H1 (cell line): ENCODE measurements at regions not wholly inside any gene's neighbourhood (a gene's known extent, or its start where the extent isn't known, plus 50 kb on each side); places are given as distances from the start of the nearest gene placed in this dataset.

Source experiments
- CTCF ChIA-PET: fragments of 300-600 bp; sonication (Branson Sonifier 250); formaldehyde crosslinking; loops from one replicate; lab custom pipeline; 2021; ENCODE audit not compliant: partially characterized antibody; lab: Charles Lee
- POLR2A ChIA-PET: fragments of 300-600 bp; sonication (Branson Sonifier 250); formaldehyde crosslinking; loops from one replicate; lab custom pipeline; 2021; ENCODE audit warnings: inconsistent platforms; ENCODE audit not compliant: partially characterized antibody; lab: Charles Lee
- DNase-seq, 2 experiments: peaks; one replicate each; pipeline versions ENCODE4 v3.0.0 to v3.0.0-alpha.2; 2010 to 2022; ENCODE audit warnings: low spot score in 2 of 2, low read depth in 1 of 2, mixed read lengths in 1 of 2
- FAIRE-seq: peaks from 2 replicates; lab custom pipeline; 2011; peaks lifted over from hg19 to GRCh38; lab: Jason Lieb, UNC
- H2AFZ ChIP-seq: 2 replicates; pipeline ENCODE4 v1.8.1; 2012; ENCODE audit warnings: low read length, inconsistent platforms
- H2AK5ac ChIP-seq: 2 replicates; pipeline ENCODE4 v1.6.1; 2013; ENCODE audit warnings: low read depth, low read length
- H2BK120ac ChIP-seq: replicated peaks from 2 replicates; pipeline ENCODE3; 2013; ENCODE audit warnings: low read depth, low read length, inconsistent platforms
- H2BK12ac ChIP-seq: 2 replicates; pipeline ENCODE4 v1.6.1; 2013; ENCODE audit warnings: low read depth, low read length
- H2BK15ac ChIP-seq: 2 replicates; pipeline ENCODE4 v1.6.1; 2013; ENCODE audit warnings: low read length
- H2BK20ac ChIP-seq: 2 replicates; pipeline ENCODE4 v1.6.1; 2013; ENCODE audit warnings: low read length
- H2BK5ac ChIP-seq: 2 replicates; pipeline ENCODE4 v1.6.1; 2013; ENCODE audit warnings: low read depth, low read length
- H3K14ac ChIP-seq: 2 replicates; pipeline ENCODE4 v1.6.1; 2013; ENCODE audit warnings: inconsistent platforms; ENCODE audit not compliant: insufficient read length
- H3K18ac ChIP-seq: 2 replicates; pipeline ENCODE4 v1.6.1; 2013; ENCODE audit warnings: low read length; ENCODE audit errors: extremely low read depth
- H3K23ac ChIP-seq: 2 replicates; pipeline ENCODE4 v1.6.1; 2013; ENCODE audit warnings: inconsistent platforms; ENCODE audit not compliant: insufficient read length
- H3K23me2 ChIP-seq: 2 replicates; pipeline ENCODE4 v1.6.1; 2013; ENCODE audit warnings: low read depth, low read length
- H3K27ac ChIP-seq: 2 replicates; pipeline ENCODE4 v1.6.1; 2011; ENCODE audit warnings: low read depth, low read length, inconsistent platforms
- H3K27me3 ChIP-seq, 4 experiments: replicated peaks in 1 of 4; 1 replicate in 1 of 4; 2 replicates in 3 of 4; pipeline versions ENCODE4 v1.6.1 to v1.8.1; 2011 to 2013; ENCODE audit warnings: low read length in 3 of 4, mild to moderate bottlenecking in 3 of 4, inconsistent platforms in 2 of 4, mixed read lengths in 2 of 4, moderate library complexity in 1 of 4; ENCODE audit not compliant: control insufficient read depth in 3 of 4, insufficient read depth in 3 of 4; ENCODE audit errors: extremely low read depth in 1 of 4
- H3K36me3 ChIP-seq, 4 experiments: 2 replicates each; pipeline versions ENCODE4 v1.6.1 to v1.8.1; 2011 to 2013; ENCODE audit warnings: mild to moderate bottlenecking in 4 of 4, low read length in 3 of 4, moderate library complexity in 2 of 4, control low read depth in 1 of 4, inconsistent platforms in 1 of 4; ENCODE audit not compliant: insufficient read depth in 4 of 4, control insufficient read depth in 2 of 4
- H3K4ac ChIP-seq: replicated peaks from 2 replicates; pipeline ENCODE3; 2013; ENCODE audit warnings: low read length, low read depth, mixed read lengths, inconsistent platforms; ENCODE audit not compliant: insufficient read length
- H3K4me1 ChIP-seq, 4 experiments: replicated peaks in 1 of 4; 1 replicate in 1 of 4; 2 replicates in 3 of 4; pipeline versions ENCODE4 v1.6.1 to v1.8.1; 2011 to 2013; ENCODE audit warnings: low read length in 3 of 4, inconsistent platforms in 2 of 4, mixed read lengths in 1 of 4; ENCODE audit not compliant: insufficient read depth in 4 of 4, control insufficient read depth in 3 of 4
- H3K4me2 ChIP-seq, 2 experiments: 2 replicates each; pipeline versions ENCODE4 v1.6.1 to v1.8.1; 2011 to 2013; ENCODE audit warnings: low read depth in 2 of 2, low read length in 2 of 2, control low read depth in 1 of 2, inconsistent platforms in 1 of 2, mild to moderate bottlenecking in 1 of 2; ENCODE audit not compliant: insufficient read depth in 1 of 2
- H3K4me3 ChIP-seq, 4 experiments: fragments of 200-600, 300-600 bp in 1 of 4; sonication (generic), shearing (Covaris generic), sonication (Bioruptor Twin) in 1 of 4; 2 replicates each; pipeline versions ENCODE4 v1.5.1 to v1.8.1; 2011 to 2016; ENCODE audit warnings: low read length in 4 of 4, low read depth in 3 of 4, control low read depth in 2 of 4, inconsistent platforms in 2 of 4, mild to moderate bottlenecking in 2 of 4, mixed read lengths in 1 of 4, moderate library complexity in 1 of 4; ENCODE audit not compliant: insufficient read depth in 2 of 4; ENCODE audit errors: extremely low read depth in 1 of 4
- H3K56ac ChIP-seq: replicated peaks from 2 replicates; pipeline ENCODE3; 2013; ENCODE audit warnings: low read depth, mild to moderate bottlenecking, mixed read lengths, low read length, inconsistent platforms; ENCODE audit not compliant: insufficient read length
- H3K79me1 ChIP-seq: 2 replicates; pipeline ENCODE4 v1.6.1; 2013; ENCODE audit warnings: low read depth, low read length, control low read depth
- H3K79me2 ChIP-seq, 2 experiments: 2 replicates each; pipeline versions ENCODE4 v1.6.1 to v1.8.1; 2012 to 2013; ENCODE audit warnings: low read length in 2 of 2, mild to moderate bottlenecking in 2 of 2, inconsistent platforms in 1 of 2; ENCODE audit not compliant: insufficient read depth in 2 of 2, control insufficient read depth in 1 of 2
- H3K9ac ChIP-seq, 4 experiments: replicated peaks in 1 of 4; 1 replicate in 1 of 4; 2 replicates in 3 of 4; pipeline versions ENCODE4 v1.6.1 to v1.8.1; 2011 to 2013; ENCODE audit warnings: low read depth in 3 of 4, low read length in 3 of 4, control low read depth in 2 of 4, mild to moderate bottlenecking in 2 of 4, moderate library complexity in 2 of 4, inconsistent platforms in 1 of 4; ENCODE audit errors: extremely low read depth in 1 of 4
- H3K9me3 ChIP-seq, 2 experiments: 2 replicates each; pipeline versions ENCODE4 v1.6.1 to v1.8.1; 2012 to 2013; ENCODE audit warnings: mild to moderate bottlenecking in 2 of 2, moderate library complexity in 2 of 2, control low read depth in 1 of 2, inconsistent platforms in 1 of 2, low read depth in 1 of 2, low read length in 1 of 2, mixed read lengths in 1 of 2; ENCODE audit not compliant: insufficient read depth in 2 of 2
- H4K20me1 ChIP-seq, 2 experiments: replicated peaks in 1 of 2; 2 replicates each; pipeline versions ENCODE3 to v1.8.1; 2011 to 2013; ENCODE audit warnings: inconsistent platforms in 2 of 2, low read length in 2 of 2, mild to moderate bottlenecking in 1 of 2; ENCODE audit not compliant: insufficient read depth in 2 of 2, control insufficient read depth in 1 of 2
- H4K5ac ChIP-seq: 2 replicates; pipeline ENCODE4 v1.6.1; 2013; ENCODE audit warnings: low read length, low read depth, mixed read lengths, inconsistent platforms; ENCODE audit not compliant: insufficient read length
- H4K8ac ChIP-seq: 2 replicates; pipeline ENCODE4 v1.8.0; 2013; ENCODE audit warnings: mild to moderate bottlenecking, moderate library complexity, low read length, inconsistent platforms; ENCODE audit not compliant: insufficient read depth; ENCODE audit errors: extremely low read depth
- H4K91ac ChIP-seq: replicated peaks from 2 replicates; pipeline ENCODE3; 2013; ENCODE audit warnings: low read length, mixed read lengths, inconsistent platforms; ENCODE audit not compliant: insufficient read length
- CBX8 ChIP-seq: fragments of 300-800, 300-1000 bp; sonication (generic); IDR thresholded peaks from 2 replicates; pipeline ENCODE4 v1.7.1; 2016; ENCODE audit warnings: low read depth, low read length, borderline replicate concordance
- CTBP2 ChIP-seq: IDR thresholded peaks from 2 replicates; pipeline ENCODE4 v1.7.0; 2011; ENCODE audit warnings: borderline replicate concordance, mild to moderate bottlenecking, moderate library complexity, mixed read lengths, low read length; ENCODE audit not compliant: insufficient read depth, insufficient read length
- EP300 ChIP-seq, 2 experiments: IDR thresholded peaks; 1 replicate in 1 of 2; 2 replicates in 1 of 2; pipeline ENCODE4 v1.6.1; 2011 to 2012; ENCODE audit warnings: low read depth in 2 of 2, low read length in 2 of 2, mild to moderate bottlenecking in 2 of 2, borderline replicate concordance in 1 of 2, inconsistent platforms in 1 of 2, moderate library complexity in 1 of 2
- GABPA ChIP-seq: IDR thresholded peaks from 2 replicates; pipeline ENCODE4 v1.6.1; 2011; ENCODE audit warnings: mild to moderate bottlenecking, low read length, moderate library complexity, borderline replicate concordance; ENCODE audit not compliant: insufficient read depth
- RAD21 ChIP-seq, 2 experiments: IDR thresholded peaks in 1 of 2; conservative IDR thresholded peaks in 1 of 2; 2 replicates each; pipeline ENCODE4 v1.6.1; 2011; ENCODE audit warnings: low read depth in 2 of 2, low read length in 2 of 2, improper control_type of control experiment in 1 of 2, inconsistent platforms in 1 of 2, mild to moderate bottlenecking in 1 of 2, moderate library complexity in 1 of 2
- RNF2 ChIP-seq: fragments of 200-900, 300-1000 bp; sonication (generic); IDR thresholded peaks from 2 replicates; pipeline ENCODE4 v1.7.1; 2016; ENCODE audit warnings: borderline replicate concordance, low read depth, mild to moderate bottlenecking, antibody characterized with exemption, low read length; ENCODE audit not compliant: poor library complexity, severe bottlenecking; ENCODE audit errors: missing control alignments
- SIX5 ChIP-seq: IDR thresholded peaks from 2 replicates; pipeline ENCODE4 v1.6.1; 2011; ENCODE audit warnings: mild to moderate bottlenecking, low read depth, low read length
- TAF7 ChIP-seq: optimal IDR thresholded peaks from 2 replicates; pipeline ENCODE3; 2011; ENCODE audit warnings: low read depth, mild to moderate bottlenecking, inconsistent platforms, low read length, moderate library complexity, borderline replicate concordance
- TCF12 ChIP-seq: IDR thresholded peaks from 2 replicates; pipeline ENCODE4 v1.6.1; 2011; ENCODE audit warnings: low read depth, mild to moderate bottlenecking, low read length
- TEAD4 ChIP-seq: IDR thresholded peaks from 2 replicates; pipeline ENCODE4 v1.6.1; 2012; ENCODE audit warnings: low read depth, low read length, inconsistent platforms, mixed read lengths
- YY1 ChIP-seq: IDR thresholded peaks from 2 replicates; pipeline ENCODE4 v1.6.1; 2011; ENCODE audit warnings: low read depth, mild to moderate bottlenecking, low read length
- WGBS, 2 experiments: shearing (Covaris generic) in 1 of 2; methylation state at CpG; one replicate each; pipeline versions ENCODE4 v1.1.6 to v1.1.7; 2013 to 2015; ENCODE audit warnings: low lambda C conversion rate in 2 of 2, mixed read lengths in 2 of 2, inconsistent platforms in 1 of 2, low coverage in 1 of 2, missing lambda C conversion rate in 1 of 2; ENCODE audit not compliant: insufficient replicate concordance in 2 of 2, insufficient coverage in 1 of 2, insufficient read length in 1 of 2; ENCODE audit errors: extremely low coverage in 1 of 2, missing lambda C conversion rate in 1 of 2; 5-methylcytosine and 5-hydroxymethylcytosine counted together
- TF ChIP-seq, protein P1 (sequence below): IDR thresholded peaks from 2 replicates; pipeline ENCODE4 v1.6.1; 2012; ENCODE audit warnings: inconsistent platforms

DNA sequence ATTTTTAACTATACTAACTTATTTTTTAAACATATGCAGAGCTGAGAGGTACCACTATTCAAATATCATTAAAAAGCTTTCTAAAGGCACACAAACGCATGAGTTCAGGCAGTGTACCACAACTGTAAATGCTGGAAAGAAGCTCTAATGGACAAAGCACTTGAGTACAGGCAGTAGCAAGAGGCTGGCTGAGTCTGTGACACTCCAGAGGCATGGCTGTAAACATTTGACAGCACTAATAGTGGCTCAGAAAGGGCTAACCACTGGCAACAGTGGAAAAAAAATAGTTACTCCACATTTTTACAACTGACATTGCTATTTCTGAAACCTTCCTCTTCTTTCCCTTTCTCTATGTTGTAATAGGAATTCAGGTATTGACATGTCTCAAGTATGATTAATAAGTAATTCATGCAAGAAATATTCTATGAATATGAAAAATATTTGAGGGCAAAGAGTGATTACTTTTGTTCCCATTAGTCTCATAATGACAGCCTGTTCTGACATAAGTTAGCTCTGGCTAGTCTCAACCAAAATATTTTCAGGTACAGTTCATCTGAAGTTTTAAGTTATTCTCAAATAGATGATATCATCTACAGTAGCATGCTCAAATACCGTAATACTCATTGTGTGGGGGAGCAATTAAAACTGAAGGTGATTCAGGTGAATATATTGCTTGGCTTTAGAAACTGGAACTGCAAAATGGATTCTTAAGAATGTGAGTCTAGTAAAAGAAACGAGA, 324.0 kb upstream of the POT1 start:
- H3K4me2 ChIP-seq, result no peak overlapping the region
- no peak overlapping the region for H4K5ac ChIP-seq
- no peak overlapping the region for H3K27ac ChIP-seq
- no peaks in the 10 kb centered on the region for H3K27me3 ChIP-seq
- CTCF ChIA-PET, result no interaction called here
- H3K79me2 ChIP-seq, result no peaks in the 10 kb centered on the region
- H2AFZ ChIP-seq, result no peak overlapping the region
- H3K14ac ChIP-seq, result no peak overlapping the region
- peaks cover 0 to 20% (median 4%) of the 10 kb centered on the region in 4 experiments; a peak in 3 of 7 replicates for H3K4me1 ChIP-seq
- H3K36me3 ChIP-seq, result no peaks in the 10 kb centered on the region
- 88% methylated on average over 3 of the region's 3 CpGs; no CpG with 5 or more reads in 1 of the 2 experiments for WGBS, 2 experiments
- H3K18ac ChIP-seq, result no peak overlapping the region
- H2BK15ac ChIP-seq, result no peak overlapping the region
- no peak overlapping the region for H4K91ac ChIP-seq
- POLR2A ChIA-PET, result no interaction called here
- no peaks in the 10 kb centered on the region for H4K20me1 ChIP-seq
- no peak overlapping the region for H3K4ac ChIP-seq
- H3K4me3 ChIP-seq, result no peak overlapping the region
- H2BK120ac ChIP-seq, result no peak overlapping the region
- H2AK5ac ChIP-seq, result no peak overlapping the region
- H2BK5ac ChIP-seq, result no peak overlapping the region
- no peak overlapping the region for H3K9ac ChIP-seq
- no peaks in the 10 kb centered on the region for H3K79me1 ChIP-seq
- DNase-seq (no peak), FAIRE-seq (no peak)
- H3K9me3 ChIP-seq, result no peaks in the 10 kb centered on the region
- no peak overlapping the region for H2BK20ac ChIP-seq
- peaks cover 2% of the 10 kb centered on the region for H3K23me2 ChIP-seq
- no peak overlapping the region for H3K23ac ChIP-seq
- H3K56ac ChIP-seq, result no peak overlapping the region
- no peak overlapping the region for H4K8ac ChIP-seq
- no peak overlapping the region for H2BK12ac ChIP-seq
- no peak for TF ChIP-seq CBX8
- TF ChIP-seq CTBP2, result no peak
- TF ChIP-seq SIX5, result no peak
- TF ChIP-seq TAF7, result no peak
- TF ChIP-seq RNF2, result no peak
- no peak for TF ChIP-seq RAD21 (IDR thresholded peaks at IDR 0.05 in 1 of 2, conservative IDR thresholded peaks at IDR 0.05 in 1 of 2; ENCODE audit: low read depth in 2 of 2, low read length in 2 of 2)
- no peak for TF ChIP-seq TEAD4
- no peak for TF ChIP-seq YY1
- no peak for TF ChIP-seq GABPA
- TF ChIP-seq EP300 (IDR thresholded peaks at IDR 0.05; ENCODE audit: borderline replicate concordance in 1 of 2, low read depth in 2 of 2, low read length in 2 of 2), result no peak
- no peak for TF ChIP-seq TCF12
- TF ChIP-seq, protein P1, sequence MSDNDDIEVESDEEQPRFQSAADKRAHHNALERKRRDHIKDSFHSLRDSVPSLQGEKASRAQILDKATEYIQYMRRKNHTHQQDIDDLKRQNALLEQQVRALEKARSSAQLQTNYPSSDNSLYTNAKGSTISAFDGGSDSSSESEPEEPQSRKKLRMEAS, result no peak
